ENCODE measurements at regions not wholly inside any gene's neighbourhood (a gene's known extent, or its start where the extent isn't known, plus 50 kb on each side); places are given as distances from the start of the nearest gene placed in this dataset.

GRCh38 chr10:109451879-109452278, 471.4 kb downstream of the XPNPEP1 start:
- no peak for TF ChIP-seq CTCF (IDR thresholded peaks at IDR 0.05; ENCODE audit: low read depth, low read length)
- peaks cover 15% of the 10 kb centered on the region for H3K27me3 ChIP-seq (ENCODE audit: control insufficient read depth, insufficient read depth, low read length)
- POLR2A ChIA-PET: no interaction called here
- no peaks in the 10 kb centered on the region; the same call in 1 of the 2 replicates for H3K9me3 ChIP-seq (ENCODE audit: control insufficient read depth, insufficient read depth, low read length)
- H3K27ac ChIP-seq (ENCODE audit: low read depth, low read length): no peak overlapping the region
- no peak overlapping the region for H3K4me3 ChIP-seq (ENCODE audit: low read depth, low read length)
- CTCF ChIA-PET: no interaction called here
- no peak for DNase-seq (ENCODE audit: low read depth, low spot score)

- ChIA-PET CTCF (interaction anchor here (0.6 kb wide), 1 partner anchor 126 kb away, joined by 3 read pairs; no protein-coding TSS in a partner anchor), POLR2A (no interaction called here)
- peaks cover 5% of the 10 kb centered on the region for H3K27me3 ChIP-seq (ENCODE audit: control insufficient read depth, insufficient read depth, low read length)
- TF ChIP-seq CTCF (IDR thresholded peaks at IDR 0.05; ENCODE audit: low read depth, low read length): no peak
- H3K9me3 ChIP-seq (ENCODE audit: control insufficient read depth, insufficient read depth, low read length): no peaks in the 10 kb centered on the region
- H3K4me3 ChIP-seq (ENCODE audit: low read depth, low read length): no peak overlapping the region
- no peak for DNase-seq (ENCODE audit: low read depth, low spot score)
- no peak overlapping the region for H3K27ac ChIP-seq (ENCODE audit: low read depth, low read length)
Measured at GRCh38 chr10:109450702-109451101, 472.6 kb downstream of the XPNPEP1 start.

DNA sequence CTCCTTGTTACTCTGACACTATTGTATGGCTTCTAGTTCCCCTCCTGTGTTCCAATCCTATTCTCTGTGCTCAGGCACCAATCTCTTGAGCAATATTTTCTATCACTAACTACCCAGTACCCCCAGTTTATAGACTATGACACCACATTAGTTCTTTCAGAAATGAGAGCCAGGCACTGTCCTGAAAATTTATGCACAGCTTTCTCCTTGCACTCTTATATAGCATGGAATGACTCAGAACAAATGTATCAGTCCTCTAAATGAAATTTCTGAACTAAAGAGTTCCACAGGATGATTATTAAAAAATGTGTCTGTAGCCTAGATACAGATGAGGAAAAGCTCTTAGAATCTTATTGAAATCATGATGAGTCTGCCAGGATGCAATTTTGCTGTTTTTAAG, 489.9 kb downstream of the XPNPEP1 start:
- no peak for TF ChIP-seq CTCF (IDR thresholded peaks at IDR 0.05; ENCODE audit: low read depth, low read length)
- ChIA-PET CTCF (no interaction called here), POLR2A (no interaction called here)
- DNase-seq (ENCODE audit: low read depth, low spot score): no peak
- H3K27ac ChIP-seq (ENCODE audit: low read depth, low read length): no peak overlapping the region
- H3K4me3 ChIP-seq (ENCODE audit: low read depth, low read length): no peak overlapping the region
- H3K9me3 ChIP-seq (ENCODE audit: control insufficient read depth, insufficient read depth, low read length): no peaks in the 10 kb centered on the region
- no peaks in the 10 kb centered on the region for H3K27me3 ChIP-seq (ENCODE audit: control insufficient read depth, insufficient read depth, low read length)

DNA sequence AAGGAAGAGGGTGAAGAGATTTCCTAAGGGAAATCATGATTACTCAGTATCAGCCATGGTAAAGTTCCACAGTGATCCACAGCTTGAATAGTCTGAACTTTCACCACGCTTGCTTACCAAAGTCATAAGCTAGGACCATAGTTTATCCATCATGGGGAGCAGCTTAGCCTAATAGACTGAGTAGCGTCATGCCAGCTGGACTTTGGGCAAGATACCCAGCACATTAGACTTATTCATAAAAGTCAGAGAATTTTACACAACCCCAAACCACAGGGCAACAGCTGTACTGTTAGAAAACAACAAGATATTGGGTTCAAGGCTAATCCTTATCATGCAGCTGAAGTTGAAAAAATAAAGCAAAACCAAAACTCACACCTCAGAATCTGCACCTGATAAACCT, 491.0 kb downstream of the XPNPEP1 start:
- CTCF ChIA-PET: no interaction called here

DNA sequence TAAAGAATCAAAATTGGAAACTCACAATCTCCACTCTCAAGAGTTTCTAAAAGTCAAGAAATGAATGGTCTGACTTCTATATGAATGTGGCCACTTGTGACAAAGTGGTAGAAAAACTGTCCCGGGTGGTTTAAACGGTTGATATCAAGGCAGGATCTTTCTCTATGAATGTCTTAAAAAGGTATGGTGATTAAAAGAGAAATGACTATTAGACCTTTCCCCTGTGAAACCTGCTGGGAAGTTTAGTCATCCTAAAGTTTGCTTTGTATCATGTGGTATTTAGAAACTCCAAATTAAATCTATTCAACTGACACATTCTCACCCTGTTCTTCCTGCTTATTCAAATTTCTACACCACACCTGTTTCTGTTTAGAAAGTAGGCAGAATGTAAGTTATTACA, 492.5 kb downstream of the XPNPEP1 start:
- TF ChIP-seq CTCF (IDR thresholded peaks at IDR 0.05; ENCODE audit: low read depth, low read length): no peak
- H3K4me3 ChIP-seq (ENCODE audit: low read depth, low read length): no peak overlapping the region
- H3K9me3 ChIP-seq (ENCODE audit: control insufficient read depth, insufficient read depth, low read length): no peaks in the 10 kb centered on the region
- H3K27ac ChIP-seq (ENCODE audit: low read depth, low read length): no peak overlapping the region
- DNase-seq (ENCODE audit: low read depth, low spot score): no peak
- CTCF ChIA-PET: no interaction called here
- no peaks in the 10 kb centered on the region for H3K27me3 ChIP-seq (ENCODE audit: control insufficient read depth, insufficient read depth, low read length)
- POLR2A ChIA-PET: no interaction called here

More for the DNA sequence above, 491.0 kb downstream of the XPNPEP1 start:
- Histone ChIP-seq H3K27ac (ENCODE audit: low read depth, low read length) (no peak overlapping the region), H3K9me3 (ENCODE audit: control insufficient read depth, insufficient read depth, low read length) (no peaks in the 10 kb centered on the region), H3K27me3 (ENCODE audit: control insufficient read depth, insufficient read depth, low read length) (no peaks in the 10 kb centered on the region), H3K4me3 (ENCODE audit: low read depth, low read length) (no peak overlapping the region)
- DNase-seq (ENCODE audit: low read depth, low spot score): no peak
- TF ChIP-seq CTCF (IDR thresholded peaks at IDR 0.05; ENCODE audit: low read depth, low read length): no peak
- POLR2A ChIA-PET: no interaction called here
